ENCODE measurements at regions not wholly inside any gene's neighbourhood (a gene's known extent, or its start where the extent isn't known, plus 50 kb on each side); places are given as distances from the start of the nearest gene placed in this dataset.

- no peaks in the 10 kb centered on the region for H3K9me3 ChIP-seq
- TF ChIP-seq POLR2A (IDR thresholded peaks at IDR 0.05) (no peak), CTCF (IDR thresholded peaks at IDR 0.05 in 4 of 5, conservative IDR thresholded peaks at IDR 0.05 in 1 of 5) (peak; percentile 59 to 79 (median 69))
- intact Hi-C loops (cut with DNase I; ENCODE audit: low total_unique reads) (loop anchor here (1.0 to 5.0 kb wide), 3 partner anchors 61 to 703 kb away; no protein-coding TSS in a partner anchor), in situ Hi-C loops (cut with MboI; ENCODE audit: low sequenced_read_pairs in 4 of 4) (loop anchor here in 3 of 4 donors (5.0 to 10.0 kb wide), 3 partner anchors 121 to 701 kb away; no protein-coding TSS in a partner anchor)
- no peak overlapping the region for H3K4me3 ChIP-seq
- H3K36me3 ChIP-seq: no peaks in the 10 kb centered on the region
- H3K4me1 ChIP-seq: peaks cover 26 to 46% of the 10 kb centered on the region in 2 donors
- no peak for DNase-seq
- ATAC-seq: no peak
- no peak overlapping the region for H3K27ac ChIP-seq
- H3K27me3 ChIP-seq: no peaks in the 10 kb centered on the region
Observed at GRCh38 chr6:71383901-71384489, 95.4 kb downstream of the OGFRL1 start.

GRCh38 chr6:71385111-71385822 lies 96.7 kb downstream of the OGFRL1 start:
- H3K9me3 ChIP-seq: no peaks in the 10 kb centered on the region
- in situ Hi-C loops (cut with MboI; ENCODE audit: low sequenced_read_pairs in 4 of 4): loop anchor here in 2 of 4 donors (5.0 to 10.0 kb wide), 3 partner anchors 120 to 700 kb away; no protein-coding TSS in a partner anchor
- H3K27me3 ChIP-seq: no peaks in the 10 kb centered on the region
- DNase-seq (no peak), ATAC-seq (no peak)
- H3K36me3 ChIP-seq: no peaks in the 10 kb centered on the region
- TF ChIP-seq POLR2A (IDR thresholded peaks at IDR 0.05) (no peak), CTCF (IDR thresholded peaks at IDR 0.05 in 4 of 5, conservative IDR thresholded peaks at IDR 0.05 in 1 of 5) (no peak)
- peaks cover 28 to 55% of the 10 kb centered on the region in 2 donors for H3K4me1 ChIP-seq
- no peak overlapping the region for H3K4me3 ChIP-seq
- intact Hi-C loops (cut with DNase I; ENCODE audit: low total_unique reads): no loop called here
- H3K27ac ChIP-seq: no peak overlapping the region

DNA sequence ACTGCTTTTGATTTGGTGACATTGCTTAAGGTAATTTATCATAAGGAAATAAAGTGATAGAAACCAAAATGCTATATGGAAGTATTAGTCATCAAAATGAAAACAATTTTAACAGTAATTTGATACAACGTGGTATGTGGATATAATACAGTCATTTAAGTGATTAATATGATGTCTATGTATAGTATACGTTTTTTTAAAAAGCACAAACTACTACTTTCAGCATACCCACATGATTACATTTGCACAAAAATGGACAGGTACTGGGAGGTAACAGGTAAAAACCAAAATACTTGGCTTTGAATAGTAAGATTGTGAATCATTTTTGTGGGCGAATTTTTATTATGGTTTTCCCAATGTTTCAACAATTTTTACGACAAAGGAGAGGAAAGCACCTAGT lies 97.6 kb downstream of the OGFRL1 start:
- H3K27ac ChIP-seq: no peak overlapping the region
- ATAC-seq (no peak), DNase-seq (no peak)
- H3K9me3 ChIP-seq: no peaks in the 10 kb centered on the region
- no peak overlapping the region for H3K4me3 ChIP-seq
- peaks cover 36 to 59% of the 10 kb centered on the region in 2 donors for H3K4me1 ChIP-seq
- in situ Hi-C loops (cut with MboI; ENCODE audit: low sequenced_read_pairs in 4 of 4) (loop anchor here in 2 of 4 donors (5.0 to 10.0 kb wide), 3 partner anchors 119 to 699 kb away; no protein-coding TSS in a partner anchor), intact Hi-C loops (cut with DNase I; ENCODE audit: low total_unique reads) (loop anchor here (2.0 kb wide), 1 partner anchor 35 kb away; no protein-coding TSS in a partner anchor)
- no peak for TF ChIP-seq CTCF (IDR thresholded peaks at IDR 0.05 in 4 of 5, conservative IDR thresholded peaks at IDR 0.05 in 1 of 5)
- no peak for TF ChIP-seq POLR2A (IDR thresholded peaks at IDR 0.05)
- no peaks in the 10 kb centered on the region for H3K36me3 ChIP-seq
- H3K27me3 ChIP-seq: no peaks in the 10 kb centered on the region

DNA sequence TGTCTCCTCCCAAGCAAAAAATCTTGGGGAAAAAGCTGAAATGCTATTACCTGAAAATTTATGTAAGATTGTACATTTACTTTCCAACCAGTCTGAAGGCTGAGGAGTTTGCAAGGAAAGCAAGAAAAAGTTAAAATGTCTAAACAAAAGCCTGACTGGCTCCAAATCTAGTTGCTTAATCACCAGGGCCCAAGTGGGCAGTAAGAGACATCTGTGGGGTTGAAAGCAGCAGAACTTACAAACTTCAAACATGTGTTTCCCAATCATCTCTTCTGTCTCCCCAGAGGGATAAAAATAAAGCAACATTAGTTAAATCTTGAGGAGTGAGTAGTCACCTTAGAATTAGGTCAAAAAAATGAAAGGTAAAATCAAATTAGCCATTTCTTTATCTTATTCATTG lies 98.6 kb downstream of the OGFRL1 start:
- no peaks in the 10 kb centered on the region for H3K9me3 ChIP-seq
- H3K4me1 ChIP-seq: peaks cover 45 to 68% of the 10 kb centered on the region in 2 donors
- ATAC-seq (peak; percentile 29 to 43), DNase-seq (peak in 1 of 2 donors; percentile 33)
- in situ Hi-C loops (cut with MboI; ENCODE audit: low sequenced_read_pairs in 4 of 4): loop anchor here in 2 of 4 donors (5.0 to 10.0 kb wide), 3 partner anchors 118 to 698 kb away; no protein-coding TSS in a partner anchor
- no peaks in the 10 kb centered on the region for H3K27me3 ChIP-seq
- H3K36me3 ChIP-seq: no peaks in the 10 kb centered on the region
- TF ChIP-seq POLR2A (IDR thresholded peaks at IDR 0.05): no peak
- TF ChIP-seq CTCF (IDR thresholded peaks at IDR 0.05 in 4 of 5, conservative IDR thresholded peaks at IDR 0.05 in 1 of 5): no peak
- intact Hi-C loops (cut with DNase I; ENCODE audit: low total_unique reads): loop anchor here (2.0 kb wide), 1 partner anchor 34 kb away; no protein-coding TSS in a partner anchor
- H3K4me3 ChIP-seq: no peak overlapping the region
- H3K27ac ChIP-seq: peak overlapping the region in 3 of 4 donors; percentile 45 to 64 (median 54)
